HG03196 (cell line): ENCODE measurements at regions not wholly inside any gene's neighbourhood (a gene's known extent, or its start where the extent isn't known, plus 50 kb on each side); places are given as distances from the start of the nearest gene placed in this dataset.

Experiments used
- ATAC-seq: cut with Tn5 transposase; IDR thresholded peaks from one replicate; pipeline ENCODE4 v1.9.1; 2021; ENCODE audit not compliant: unreplicated experiment

- ATAC-seq: no peak
These were observed 74.3 kb upstream of the CRHR1 start for GRCh38 chr17:45709728-45710288.

GRCh38 chr17:45715787-45716186 lies 68.3 kb upstream of the CRHR1 start:
- no peak for ATAC-seq

- ATAC-seq: no peak
These were observed 65.3 kb upstream of the CRHR1 start for GRCh38 chr17:45718791-45719190.

DNA sequence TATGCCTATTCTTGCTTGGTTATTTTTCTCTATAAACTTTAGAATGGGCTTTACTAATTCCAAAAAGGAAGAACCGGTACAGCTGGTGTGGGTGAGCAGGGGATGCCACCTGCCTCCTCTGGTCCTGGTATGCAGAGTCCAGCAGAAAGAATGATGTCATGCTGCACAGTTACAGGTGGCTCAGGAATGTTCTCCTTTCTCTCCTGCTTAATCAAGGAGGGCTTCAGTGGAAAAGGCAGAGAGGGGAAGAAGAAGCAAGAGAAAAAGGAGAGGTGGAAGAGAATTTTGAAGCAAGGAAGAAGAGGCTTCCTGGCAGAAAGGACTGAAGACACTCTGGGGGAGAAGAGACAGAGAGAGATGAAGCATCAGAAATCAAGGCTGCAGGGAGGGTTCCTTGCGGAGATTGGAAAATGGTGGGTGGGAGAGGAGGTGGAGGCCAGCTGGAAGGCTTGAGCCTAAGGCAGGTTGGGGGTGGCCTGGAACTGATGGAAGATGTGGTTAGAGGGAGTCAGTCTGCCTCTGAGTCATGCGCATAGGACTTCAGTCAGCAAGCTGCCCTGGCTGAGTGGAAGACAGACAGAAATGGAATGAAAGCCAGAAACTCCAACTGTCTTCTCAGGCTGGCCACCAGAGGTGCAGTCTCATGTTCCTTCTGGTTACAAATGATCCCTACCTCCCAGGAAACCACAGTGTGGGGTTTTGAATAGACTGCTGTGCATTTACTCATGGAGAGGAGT lies 64.6 kb upstream of the CRHR1 start:
- no peak for ATAC-seq

- no peak for ATAC-seq
These were observed 63.7 kb upstream of the CRHR1 start for GRCh38 chr17:45720386-45720785.

- no peak for ATAC-seq
These were observed 62.0 kb upstream of the CRHR1 start for GRCh38 chr17:45722161-45722560.

- ATAC-seq: no peak
These were observed 54.7 kb upstream of the CRHR1 start for GRCh38 chr17:45729294-45729907.

GRCh38 chr17:45730192-45730591 lies 53.9 kb upstream of the CRHR1 start:
- ATAC-seq: no peak

GRCh38 chr17:45731459-45731858 lies 52.7 kb upstream of the CRHR1 start:
- no peak for ATAC-seq

GRCh38 chr17:45732926-45733505 lies 51.1 kb upstream of the CRHR1 start:
- ATAC-seq: no peak

DNA sequence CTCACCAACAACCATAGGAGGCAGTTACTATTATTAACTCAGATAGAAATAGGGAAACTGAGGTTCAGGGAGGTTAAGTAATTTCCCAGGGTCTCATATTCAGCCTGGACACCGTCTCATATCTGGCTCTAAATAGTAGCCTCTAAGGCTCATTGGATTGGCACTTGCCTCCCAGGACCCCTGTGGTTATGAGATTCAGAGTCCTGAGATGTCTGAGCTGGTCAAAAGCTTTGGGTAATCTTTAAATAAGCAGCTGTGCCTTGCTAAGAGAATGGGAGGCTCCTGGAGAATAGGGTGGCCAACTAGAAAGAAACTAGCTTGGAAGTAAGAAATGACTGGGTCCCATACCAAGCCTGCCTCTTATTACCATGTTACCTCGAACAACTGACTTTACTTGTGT lies 50.3 kb upstream of the CRHR1 start:
- ATAC-seq: no peak
